OCI-LY1 (cell line): ENCODE measurements at regions not wholly inside any gene's neighbourhood (a gene's known extent, or its start where the extent isn't known, plus 50 kb on each side); places are given as distances from the start of the nearest gene placed in this dataset.

Source experiments
- CTCF ChIP-seq: fragments of 200-600 bp; sonication (generic), shearing (Covaris generic); IDR thresholded peaks from 2 replicates; pipeline ENCODE4 v1.5.1; 2017; ENCODE audit warnings: mild to moderate bottlenecking, antibody characterized with exemption, low read length, moderate library complexity, mixed read lengths
- EZH2 ChIP-seq: fragments of 200-600 bp; sonication (generic), shearing (Covaris generic); IDR thresholded peaks from 2 replicates; pipeline ENCODE4 v1.8.0; 2017; ENCODE audit warnings: borderline replicate concordance, mixed run types, mild to moderate bottlenecking, antibody characterized with exemption, low read length, moderate library complexity, mixed read lengths

GRCh38 chr12:42935090-42935489 is 345.5 kb upstream of the PRICKLE1 start:
- TF ChIP-seq CTCF (no peak), EZH2 (no peak)
